ENCODE measurements at regions not wholly inside any gene's neighbourhood (a gene's known extent, or its start where the extent isn't known, plus 50 kb on each side); places are given as distances from the start of the nearest gene placed in this dataset.

GRCh38 chr6:14501914-14502313 is 384.3 kb downstream of the CD83 start:
- H3F3A ChIP-seq (replicated peaks; ENCODE audit: low read depth), result no peaks in the 10 kb centered on the region
- H3K4me2 ChIP-seq, result no peak overlapping the region
- H4K20me1 ChIP-seq (replicated peaks; ENCODE audit: insufficient read depth), result no peaks in the 10 kb centered on the region
- H3K4me1 ChIP-seq (ENCODE audit: insufficient read depth), result no peaks in the 10 kb centered on the region; the same call in 1 of the 2 replicates
- H3K4me3 Mint-ChIP-seq, result no peak overlapping the region
- H3K4me1 Mint-ChIP-seq, result peaks cover 9% of the 10 kb centered on the region; the same call in 2 of the 3 replicates
- H3K27ac ChIP-seq (ENCODE audit: low read depth), result no peak overlapping the region
- peaks cover 3% of the 10 kb centered on the region; the same call in 1 of the 3 replicates for H3K36me3 Mint-ChIP-seq (ENCODE audit: low read depth)
- peaks cover 3% of the 10 kb centered on the region; the same call in 1 of the 2 replicates for H3K9me2 ChIP-seq (ENCODE audit: insufficient read depth)
- DNase-seq (ENCODE audit: low spot score) (no peak), ATAC-seq (no peak)
- H3K27ac Mint-ChIP-seq, result no peak overlapping the region
- peaks cover 3% of the 10 kb centered on the region for H3K27me3 Mint-ChIP-seq (ENCODE audit: insufficient read depth, low read depth, poor library complexity)
- no peaks in the 10 kb centered on the region; the same call in 1 of the 2 replicates for H3K36me3 ChIP-seq (ENCODE audit: insufficient read depth)
- H2AFZ ChIP-seq, result no peak overlapping the region
- no peak overlapping the region for H3K4me3 ChIP-seq
- H3K27me3 ChIP-seq (ENCODE audit: insufficient read depth), result no peaks in the 10 kb centered on the region
- no peaks in the 10 kb centered on the region for H3K79me2 ChIP-seq (replicated peaks; ENCODE audit: insufficient read depth)
- TF ChIP-seq EZH2phosphoT487 (IDR thresholded peaks at IDR 0.05; ENCODE audit: unreplicated experiment) (no peak), NANOG (IDR thresholded peaks at IDR 0.05; ENCODE audit: borderline replicate concordance) (no peak), CREB1 (CRISPR knock-in tag; IDR thresholded peaks at IDR 0.05; ENCODE audit: low read depth) (no peak), POLR2AphosphoS5 (IDR thresholded peaks at IDR 0.05; ENCODE audit: low read depth) (no peak), ZNF114 (CRISPR knock-in tag; IDR thresholded peaks at IDR 0.05) (no peak), ZNF331 (CRISPR knock-in tag; IDR thresholded peaks at IDR 0.05; ENCODE audit: low read depth) (no peak), CTCF (conservative IDR thresholded peaks at IDR 0.05; ENCODE audit: low read depth in 2 of 2) (no peak), EZH2 (IDR thresholded peaks at IDR 0.05; ENCODE audit: low read depth, unreplicated experiment) (no peak), STAT1 (IDR thresholded peaks at IDR 0.05; ENCODE audit: unreplicated experiment) (no peak), JUNB (IDR thresholded peaks at IDR 0.05; ENCODE audit: unreplicated experiment) (no peak), ETS1 (IDR thresholded peaks at IDR 0.05) (no peak), REST (IDR thresholded peaks at IDR 0.05; ENCODE audit: unreplicated experiment) (no peak), ZNF462 (CRISPR knock-in tag; IDR thresholded peaks at IDR 0.05) (no peak)
- no peaks in the 10 kb centered on the region; the same call in 2 of the 3 replicates for H3K9me3 Mint-ChIP-seq
